ENCODE measurements at regions not wholly inside any gene's neighbourhood (a gene's known extent, or its start where the extent isn't known, plus 50 kb on each side); places are given as distances from the start of the nearest gene placed in this dataset.

- TF ChIP-seq CTCF (IDR thresholded peaks at IDR 0.05; ENCODE audit: poor library complexity, severe bottlenecking) (no peak), EZH2 (IDR thresholded peaks at IDR 0.05; ENCODE audit: borderline replicate concordance, insufficient read depth, low read length, poor library complexity, severe bottlenecking) (no peak), REST (IDR thresholded peaks at IDR 0.05; ENCODE audit: borderline replicate concordance) (no peak), POLR2AphosphoS5 (IDR thresholded peaks at IDR 0.05) (no peak), RAD21 (conservative IDR thresholded peaks at IDR 0.05) (no peak), EP300 (conservative IDR thresholded peaks at IDR 0.05; ENCODE audit: poor library complexity, severe bottlenecking) (no peak), TAF1 (IDR thresholded peaks at IDR 0.05; ENCODE audit: low read depth) (no peak), SMC3 (conservative IDR thresholded peaks at IDR 0.05; ENCODE audit: poor library complexity) (no peak)
Measured at GRCh38 chr9:134571326-134571931, 70.2 kb upstream of the COL5A1 start.
